ENCODE measurements at regions not wholly inside any gene's neighbourhood (a gene's known extent, or its start where the extent isn't known, plus 50 kb on each side); places are given as distances from the start of the nearest gene placed in this dataset.

DNA sequence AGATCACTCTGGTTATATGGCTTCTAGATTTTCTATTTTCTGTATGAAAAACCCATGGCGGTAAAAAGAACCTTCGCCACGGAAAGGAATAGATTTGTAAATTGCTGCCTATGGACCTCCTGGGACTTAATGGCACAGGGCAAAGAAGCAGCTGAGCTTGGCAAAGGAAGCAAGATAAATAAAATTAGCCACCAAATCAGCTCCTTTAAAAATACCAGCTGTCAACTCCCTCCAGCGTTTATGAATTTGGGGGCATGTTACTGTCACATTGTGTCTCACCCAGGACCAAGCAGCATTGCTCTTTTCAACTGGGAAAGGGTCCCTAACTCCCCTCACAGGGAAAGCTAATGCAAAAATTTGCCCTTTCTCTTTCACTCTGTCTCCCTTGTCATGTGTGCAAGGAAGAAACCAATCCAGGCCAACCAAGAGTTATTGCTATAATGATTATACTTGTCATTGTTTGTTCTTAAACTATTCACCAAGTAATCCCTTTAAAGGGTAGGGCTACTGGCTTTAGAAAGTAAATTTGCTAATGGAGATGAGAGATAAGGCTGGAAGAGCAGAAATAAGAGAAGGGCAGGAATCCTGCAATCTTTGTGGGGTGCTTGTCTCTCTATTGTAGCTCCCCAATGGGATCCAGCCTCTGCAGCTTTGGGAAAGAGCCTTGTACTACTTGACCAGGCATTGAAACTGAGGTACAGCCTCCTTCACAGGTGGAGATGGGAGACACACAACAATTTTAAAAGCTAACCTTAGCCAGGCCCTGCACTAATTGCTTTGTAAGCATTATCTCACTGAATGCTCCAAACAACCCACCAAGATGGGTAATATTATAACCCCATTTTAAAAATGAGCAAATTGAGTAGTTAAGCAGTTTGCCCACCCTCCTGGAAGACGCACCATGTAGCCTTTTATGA lies 119.1 kb upstream of the KLF7 start:
- H3K9me3 ChIP-seq (ENCODE audit: control insufficient read depth, low read length) = no peaks in the 10 kb centered on the region
- H3K79me2 ChIP-seq = no peaks in the 10 kb centered on the region
- TF ChIP-seq CTCF (IDR thresholded peaks at IDR 0.05) = no peak
- no peak overlapping the region for H2AFZ ChIP-seq
- H3K27ac ChIP-seq = no peak overlapping the region
- H3K4me1 ChIP-seq = no peaks in the 10 kb centered on the region
- no peaks in the 10 kb centered on the region for H3K27me3 ChIP-seq (ENCODE audit: control insufficient read depth, insufficient read depth, low read length)
- H3K9ac ChIP-seq = no peak overlapping the region
- no peak overlapping the region for H3K4me2 ChIP-seq (ENCODE audit: low read length)
- H3K4me3 ChIP-seq (ENCODE audit: low read depth, low read length) = no peak overlapping the region
- no peaks in the 10 kb centered on the region for H3K36me3 ChIP-seq (ENCODE audit: control insufficient read depth, insufficient read depth, low read length)

DNA sequence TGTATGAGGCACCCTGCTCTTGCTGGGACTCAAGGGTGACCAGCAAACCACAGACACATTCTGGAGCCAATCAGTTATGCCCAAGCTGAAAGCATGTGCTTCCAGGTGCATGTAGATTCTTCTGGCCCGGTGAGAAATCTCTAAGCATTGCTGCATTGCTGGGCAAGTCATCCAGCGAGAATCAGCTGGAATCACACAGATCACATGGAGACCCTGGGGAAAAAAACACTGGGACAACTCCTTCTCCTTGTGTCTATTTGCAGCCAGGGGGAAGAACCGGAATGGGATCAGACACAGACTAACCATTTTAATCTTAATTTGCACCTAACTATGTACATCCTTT lies 119.7 kb upstream of the KLF7 start:
- H3K27me3 ChIP-seq (ENCODE audit: control insufficient read depth, insufficient read depth, low read length) = no peaks in the 10 kb centered on the region
- H3K4me1 ChIP-seq = no peaks in the 10 kb centered on the region
- H2AFZ ChIP-seq = no peak overlapping the region
- no peaks in the 10 kb centered on the region for H3K9me3 ChIP-seq (ENCODE audit: control insufficient read depth, low read length)
- H3K79me2 ChIP-seq = no peaks in the 10 kb centered on the region
- no peaks in the 10 kb centered on the region for H3K36me3 ChIP-seq (ENCODE audit: control insufficient read depth, insufficient read depth, low read length)
- no peak overlapping the region for H3K9ac ChIP-seq
- H3K4me3 ChIP-seq (ENCODE audit: low read depth, low read length) = no peak overlapping the region
- TF ChIP-seq CTCF (IDR thresholded peaks at IDR 0.05) = no peak
- no peak overlapping the region for H3K4me2 ChIP-seq (ENCODE audit: low read length)
- H3K27ac ChIP-seq = no peak overlapping the region

- H3K36me3 ChIP-seq (ENCODE audit: control insufficient read depth, insufficient read depth, low read length) = no peaks in the 10 kb centered on the region
- no peak overlapping the region for H3K9ac ChIP-seq
- no peaks in the 10 kb centered on the region for H3K27me3 ChIP-seq (ENCODE audit: control insufficient read depth, insufficient read depth, low read length)
- H3K27ac ChIP-seq = no peak overlapping the region
- no peak overlapping the region for H3K4me2 ChIP-seq (ENCODE audit: low read length)
- H3K4me3 ChIP-seq (ENCODE audit: low read depth, low read length) = no peak overlapping the region
- H3K9me3 ChIP-seq (ENCODE audit: control insufficient read depth, low read length) = no peaks in the 10 kb centered on the region
- H2AFZ ChIP-seq = no peak overlapping the region
- no peaks in the 10 kb centered on the region for H3K79me2 ChIP-seq
- no peaks in the 10 kb centered on the region for H3K4me1 ChIP-seq
- no peak for TF ChIP-seq CTCF (IDR thresholded peaks at IDR 0.05)
Measured at GRCh38 chr2:207286106-207286505, 120.4 kb upstream of the KLF7 start.

DNA sequence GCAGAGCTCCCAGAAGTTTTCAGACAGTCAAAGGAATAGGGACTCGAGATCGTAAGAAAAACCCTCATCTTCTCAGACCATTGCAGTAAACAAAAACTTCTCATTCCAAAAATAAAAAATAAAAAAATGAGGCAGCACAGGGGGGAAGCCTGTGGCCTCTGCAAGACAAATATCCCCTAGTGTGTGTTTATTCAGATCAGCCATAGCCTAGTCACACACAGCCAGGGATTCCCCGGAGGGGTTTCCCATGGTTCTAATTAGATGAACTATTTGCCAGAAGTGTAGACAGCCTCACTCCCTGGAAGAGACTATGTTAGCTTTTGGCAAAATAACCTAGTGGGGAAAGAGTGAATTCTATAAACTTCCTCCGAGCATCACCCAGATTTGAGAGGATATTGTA lies 122.9 kb upstream of the KLF7 start:
- H3K9me3 ChIP-seq (ENCODE audit: control insufficient read depth, low read length) = no peaks in the 10 kb centered on the region
- no peak for TF ChIP-seq CTCF (IDR thresholded peaks at IDR 0.05)
- H3K36me3 ChIP-seq (ENCODE audit: control insufficient read depth, insufficient read depth, low read length) = no peaks in the 10 kb centered on the region
- H3K27me3 ChIP-seq (ENCODE audit: control insufficient read depth, insufficient read depth, low read length) = no peaks in the 10 kb centered on the region
- H3K9ac ChIP-seq = no peak overlapping the region
- no peak overlapping the region for H3K4me2 ChIP-seq (ENCODE audit: low read length)
- no peaks in the 10 kb centered on the region for H3K79me2 ChIP-seq
- H3K27ac ChIP-seq = no peak overlapping the region
- H2AFZ ChIP-seq = no peak overlapping the region
- no peak overlapping the region for H3K4me3 ChIP-seq (ENCODE audit: low read depth, low read length)
- H3K4me1 ChIP-seq = no peaks in the 10 kb centered on the region

Data from parathyroid adenoma (tissue), 2 donors.